OCI-LY7 (cell line): ENCODE measurements at regions not wholly inside any gene's neighbourhood (a gene's known extent, or its start where the extent isn't known, plus 50 kb on each side); places are given as distances from the start of the nearest gene placed in this dataset.
"Not testable (repeated sequence)": the region's sequence is repeated elsewhere in the genome, so short reads cannot be mapped to it uniquely, and the experiment has no call there.

ENCODE experiments used
- CTCF ChIP-seq: fragments of 200-600 bp; sonication (generic); conservative IDR thresholded peaks from 2 replicates; pipeline ENCODE4 v1.5.1; 2014; ENCODE audit warnings: mild to moderate bottlenecking, antibody characterized with exemption, low read length, moderate library complexity, mixed read lengths
- EZH2phosphoT487 ChIP-seq: fragments of 200-600 bp; sonication (generic); IDR thresholded peaks from 2 replicates; pipeline ENCODE4 v1.6.1; 2018; ENCODE audit warnings: low read depth, borderline replicate concordance, mild to moderate bottlenecking, mixed run types, antibody characterized with exemption, low read length, moderate library complexity, mixed read lengths

- TF ChIP-seq EZH2phosphoT487, CTCF: not testable (repeated sequence)
Measured at GRCh38 chr5:2807244-2807643, 55.8 kb upstream of the IRX2 start.
